Neural cell (in vitro differentiated cells): ENCODE measurements at regions not wholly inside any gene's neighbourhood (a gene's known extent, or its start where the extent isn't known, plus 50 kb on each side); places are given as distances from the start of the nearest gene placed in this dataset.

Source experiments
- CTCF ChIP-seq: fragments of 450-650 bp; IDR thresholded peaks from 2 replicates; pipeline ENCODE4 v1.5.1; 2014; ENCODE audit warnings: antibody characterized with exemption, mild to moderate bottlenecking, moderate library complexity; ENCODE audit not compliant: poor library complexity, severe bottlenecking
- POLR2AphosphoS5 ChIP-seq: IDR thresholded peaks from 2 replicates; pipeline ENCODE4 v1.6.1; 2012
- REST ChIP-seq: IDR thresholded peaks from 2 replicates; pipeline ENCODE4 v1.6.1; 2012; ENCODE audit warnings: borderline replicate concordance

GRCh38 chr1:18546026-18546425 lies 65.3 kb downstream of the KLHDC7A start:
- TF ChIP-seq CTCF = no peak
- TF ChIP-seq REST = no peak
- TF ChIP-seq POLR2AphosphoS5 = no peak
